Spleen (tissue), 11 donors: ENCODE measurements at regions not wholly inside any gene's neighbourhood (a gene's known extent, or its start where the extent isn't known, plus 50 kb on each side); places are given as distances from the start of the nearest gene placed in this dataset.

Experiments used
- DNase-seq: peaks from one replicate; pipeline ENCODE4 v3.0.0-alpha.2; 2020
- H3K27ac ChIP-seq, 8 donors: fragments of 200-600 bp; sonication (generic) in 7 of 8; 1 replicate in 4 of 8; 2 replicates in 4 of 8; pipeline versions ENCODE4 v1.5.0 to v1.8.0; 2016 to 2021; ENCODE audit warnings: inconsistent platforms in 4 of 8, mild to moderate bottlenecking in 4 of 8, moderate library complexity in 1 of 8
- H3K27me3 ChIP-seq, 7 donors: fragments of 200-600 bp; sonication (generic) in 6 of 7; replicated peaks in 1 of 7; 1 replicate in 4 of 7; 2 replicates in 3 of 7; pipeline versions ENCODE4 v1.5.0 to v1.8.0; 2016 to 2021; ENCODE audit warnings: inconsistent platforms in 3 of 7, mild to moderate bottlenecking in 1 of 7
- H3K36me3 ChIP-seq, 6 donors: fragments of 200-600 bp; sonication (generic) in 5 of 6; 1 replicate in 4 of 6; 2 replicates in 2 of 6; pipeline versions ENCODE4 v1.5.0 to v1.8.0; 2016 to 2021; ENCODE audit warnings: inconsistent platforms in 2 of 6
- H3K4me1 ChIP-seq, 6 donors: fragments of 200-600 bp; sonication (generic) in 5 of 6; 1 replicate in 3 of 6; 2 replicates in 3 of 6; pipeline versions ENCODE4 v1.5.0 to v1.8.0; 2016 to 2021; ENCODE audit warnings: inconsistent platforms in 3 of 6
- H3K4me3 ChIP-seq, 8 donors: fragments of 200-600 bp; sonication (generic) in 7 of 8; 1 replicate in 4 of 8; 2 replicates in 4 of 8; pipeline versions ENCODE4 v1.5.0 to v1.8.0; 2016 to 2021; ENCODE audit warnings: inconsistent platforms in 4 of 8, mild to moderate bottlenecking in 4 of 8, moderate library complexity in 2 of 8
- H3K9me3 ChIP-seq, 8 donors: fragments of 200-600 bp; sonication (generic) in 7 of 8; 1 replicate in 4 of 8; 2 replicates in 4 of 8; pipeline versions ENCODE4 v1.5.0 to v1.8.0; 2016 to 2021; ENCODE audit warnings: inconsistent platforms in 4 of 8
- CTCF ChIP-seq, 11 experiments: fragments of 200-600 bp in 7 of 11; fragments of 450-650 bp in 4 of 11; sonication (generic) in 4 of 11; IDR thresholded peaks in 8 of 11; conservative IDR thresholded peaks in 3 of 11; 1 replicate in 7 of 11; 2 replicates in 4 of 11; pipeline versions ENCODE4 v1.4.0 to v1.8.0; 2016 to 2021; ENCODE audit warnings: antibody characterized with exemption in 11 of 11, inconsistent platforms in 4 of 11, mild to moderate bottlenecking in 1 of 11
- POLR2A ChIP-seq, 3 donors: fragments of 450-650 bp; IDR thresholded peaks; one replicate each; pipeline ENCODE4 v1.5.1; 2017; ENCODE audit warnings: antibody characterized with exemption in 3 of 3, mild to moderate bottlenecking in 1 of 3
- POLR2AphosphoS5 ChIP-seq, 3 donors: sonication (generic); formaldehyde crosslinking; IDR thresholded peaks; one replicate each; pipeline ENCODE4 v1.5.1; 2017; ENCODE audit warnings: antibody characterized with exemption in 3 of 3
- WGBS, 5 donors: extraction: QIAGEN DNeasy Blood & Tissue Kit in 3 of 5; methylation state at CpG; one replicate each; pipeline versions ENCODE4 v1.1.5 to v1.1.7; 2013 to 2018; 5-methylcytosine and 5-hydroxymethylcytosine counted together
- intact Hi-C: fragments of 100-400 bp; cut with DNase I; formaldehyde crosslinking; loops from one replicate; pipeline ENCODE4 v1.15.0; 2023; ENCODE audit warnings: low total_unique reads
- donor health status: healthy with polysubstance abuse.
- donor health status: DM: no; HTN: no; CAD: no; lungs with moderate emphysema.
- donor health status: DM: no; HTN: no; CAD: no.
- donor health status: Bipolar disorder and iron deficiency.
- donor health status: healthy.
- donor health status: DM: no; HTN: no; CAD: no.
- donor health status: DM: yes; HTN: yes; CAD: no.

DNA sequence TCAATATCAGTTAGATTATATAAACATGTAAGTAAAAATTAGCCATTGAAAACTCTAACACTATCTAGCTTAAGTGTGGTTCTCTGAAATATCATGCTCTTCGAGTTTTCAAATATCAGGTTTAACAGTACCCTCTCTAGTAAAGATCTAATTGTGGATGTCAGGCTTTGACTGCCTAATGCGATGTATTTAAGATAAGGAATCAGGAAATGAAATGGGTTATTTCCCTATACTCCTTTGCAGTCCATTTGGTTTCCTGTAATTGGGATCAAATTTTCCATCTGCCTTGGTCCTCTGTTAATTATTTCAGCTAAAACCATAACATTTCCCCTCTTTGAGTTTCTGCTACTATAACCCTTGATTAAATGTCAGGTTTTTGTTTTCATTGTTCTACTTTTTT is 361.3 kb upstream of the MMS22L start:
- H3K27ac ChIP-seq = no peak overlapping the region
- H3K9me3 ChIP-seq = peaks cover 0 to 18% (median 14%) of the 10 kb centered on the region in 8 donors
- no peaks in the 10 kb centered on the region for H3K36me3 ChIP-seq
- H3K27me3 ChIP-seq = no peaks in the 10 kb centered on the region
- intact Hi-C loops = no loop called here
- no peak overlapping the region for H3K4me3 ChIP-seq
- TF ChIP-seq CTCF (IDR thresholded peaks at IDR 0.05 in 8 of 11, conservative IDR thresholded peaks at IDR 0.05 in 3 of 11) (no peak), POLR2AphosphoS5 (IDR thresholded peaks at IDR 0.05) (no peak), POLR2A (IDR thresholded peaks at IDR 0.05) (no peak)
- WGBS, 5 donors = 64 to 81% (median 75%) methylated on average over 2 of the region's 2 CpGs
- H3K4me1 ChIP-seq = no peaks in the 10 kb centered on the region
- DNase-seq = no peak

DNA sequence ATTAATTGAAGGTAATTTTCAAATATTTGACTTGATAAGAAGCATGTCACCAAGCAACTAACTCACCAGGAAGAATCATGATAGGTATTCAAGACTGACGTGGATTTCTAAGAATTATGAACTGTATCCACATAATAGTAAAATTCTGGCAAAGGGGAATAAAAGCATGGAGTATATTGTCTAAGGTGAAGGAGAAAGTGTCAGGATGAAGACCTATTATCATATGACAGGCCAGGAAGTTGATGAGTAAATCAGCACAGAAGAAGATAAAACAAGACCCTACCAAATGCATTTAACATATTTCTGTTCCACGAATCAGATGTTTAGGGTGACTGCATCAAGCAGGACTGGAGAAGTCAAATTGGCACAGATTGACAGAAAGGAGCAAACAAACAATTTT is 362.7 kb upstream of the MMS22L start:
- DNase-seq = no peak
- H3K9me3 ChIP-seq = peaks cover 0 to 6% (median 1%) of the 10 kb centered on the region in 8 donors
- TF ChIP-seq POLR2AphosphoS5 (IDR thresholded peaks at IDR 0.05) = no peak
- no peak for TF ChIP-seq CTCF (IDR thresholded peaks at IDR 0.05 in 8 of 11, conservative IDR thresholded peaks at IDR 0.05 in 3 of 11)
- no peak for TF ChIP-seq POLR2A (IDR thresholded peaks at IDR 0.05)
- no peak overlapping the region for H3K4me3 ChIP-seq
- H3K4me1 ChIP-seq = no peaks in the 10 kb centered on the region
- no peaks in the 10 kb centered on the region for H3K27me3 ChIP-seq
- no peaks in the 10 kb centered on the region for H3K36me3 ChIP-seq
- 61 to 73% (median 64%) methylated on average over 2 of the region's 2 CpGs for WGBS, 5 donors
- intact Hi-C loops = no loop called here
- no peak overlapping the region for H3K27ac ChIP-seq

- TF ChIP-seq POLR2A (IDR thresholded peaks at IDR 0.05) (no peak), POLR2AphosphoS5 (IDR thresholded peaks at IDR 0.05) (no peak), CTCF (IDR thresholded peaks at IDR 0.05 in 8 of 11, conservative IDR thresholded peaks at IDR 0.05 in 3 of 11) (no peak)
- Histone ChIP-seq H3K4me1 (no peaks in the 10 kb centered on the region), H3K27me3 (no peaks in the 10 kb centered on the region), H3K36me3 (no peaks in the 10 kb centered on the region), H3K27ac (no peak overlapping the region), H3K9me3 (peaks cover 0 to 9% (median 2%) of the 10 kb centered on the region in 8 donors), H3K4me3 (no peak overlapping the region)
- DNase-seq = no peak
- intact Hi-C loops = no loop called here
Measured at GRCh38 chr6:97653076-97653475, 370.1 kb upstream of the MMS22L start.

DNA sequence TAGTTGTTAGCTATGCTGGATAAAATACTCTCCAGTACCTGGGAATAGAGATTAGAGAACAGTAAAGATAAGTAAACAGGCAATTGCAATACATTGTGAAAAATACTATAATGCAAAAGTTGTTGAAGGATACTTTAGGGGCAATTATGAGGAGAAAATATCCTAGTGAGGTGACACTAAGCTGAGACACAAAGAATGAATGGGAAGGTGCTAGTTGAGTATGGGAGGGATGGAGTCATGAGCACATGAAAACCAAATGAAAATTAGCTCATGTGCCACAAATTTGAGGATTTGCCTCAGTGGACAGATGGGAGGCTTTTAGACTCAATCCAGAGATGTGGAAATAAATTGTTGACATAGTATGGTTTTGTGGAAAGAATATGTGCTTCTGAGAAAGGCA is 370.5 kb upstream of the MMS22L start:
- no peak for TF ChIP-seq POLR2A (IDR thresholded peaks at IDR 0.05)
- no peak for TF ChIP-seq POLR2AphosphoS5 (IDR thresholded peaks at IDR 0.05)
- no peak for TF ChIP-seq CTCF (IDR thresholded peaks at IDR 0.05 in 8 of 11, conservative IDR thresholded peaks at IDR 0.05 in 3 of 11)
- Histone ChIP-seq H3K9me3 (peaks cover 0 to 9% (median 2%) of the 10 kb centered on the region in 8 donors), H3K27me3 (no peaks in the 10 kb centered on the region), H3K4me3 (no peak overlapping the region), H3K4me1 (no peaks in the 10 kb centered on the region), H3K36me3 (no peaks in the 10 kb centered on the region), H3K27ac (no peak overlapping the region)
- intact Hi-C loops = no loop called here
- DNase-seq = no peak
